Esophagus squamous epithelium (tissue), 4 donors: ENCODE measurements at regions not wholly inside any gene's neighbourhood (a gene's known extent, or its start where the extent isn't known, plus 50 kb on each side); places are given as distances from the start of the nearest gene placed in this dataset.

Experiments
- POLR2A ChIP-seq, 4 donors: fragments of 450-650 bp; IDR thresholded peaks; one replicate each; pipeline ENCODE4 v1.6.1; 2017; ENCODE audit warnings: antibody characterized with exemption in 4 of 4, mild to moderate bottlenecking in 4 of 4, moderate library complexity in 3 of 4
- TF ChIP-seq, protein P1 (sequence below), 6 experiments: fragments of 450-650 bp in 4 of 6; fragments of 200-600 bp in 2 of 6; sonication (generic) in 2 of 6; IDR thresholded peaks; one replicate each; pipeline ENCODE4 v1.5.1; 2016 to 2019; ENCODE audit warnings: antibody characterized with exemption in 6 of 6, mild to moderate bottlenecking in 4 of 6, moderate library complexity in 4 of 6

GRCh38 chr10:31708474-31708873 is 220.2 kb downstream of the ARHGAP12 start:
- TF ChIP-seq, protein P1, sequence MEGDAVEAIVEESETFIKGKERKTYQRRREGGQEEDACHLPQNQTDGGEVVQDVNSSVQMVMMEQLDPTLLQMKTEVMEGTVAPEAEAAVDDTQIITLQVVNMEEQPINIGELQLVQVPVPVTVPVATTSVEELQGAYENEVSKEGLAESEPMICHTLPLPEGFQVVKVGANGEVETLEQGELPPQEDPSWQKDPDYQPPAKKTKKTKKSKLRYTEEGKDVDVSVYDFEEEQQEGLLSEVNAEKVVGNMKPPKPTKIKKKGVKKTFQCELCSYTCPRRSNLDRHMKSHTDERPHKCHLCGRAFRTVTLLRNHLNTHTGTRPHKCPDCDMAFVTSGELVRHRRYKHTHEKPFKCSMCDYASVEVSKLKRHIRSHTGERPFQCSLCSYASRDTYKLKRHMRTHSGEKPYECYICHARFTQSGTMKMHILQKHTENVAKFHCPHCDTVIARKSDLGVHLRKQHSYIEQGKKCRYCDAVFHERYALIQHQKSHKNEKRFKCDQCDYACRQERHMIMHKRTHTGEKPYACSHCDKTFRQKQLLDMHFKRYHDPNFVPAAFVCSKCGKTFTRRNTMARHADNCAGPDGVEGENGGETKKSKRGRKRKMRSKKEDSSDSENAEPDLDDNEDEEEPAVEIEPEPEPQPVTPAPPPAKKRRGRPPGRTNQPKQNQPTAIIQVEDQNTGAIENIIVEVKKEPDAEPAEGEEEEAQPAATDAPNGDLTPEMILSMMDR (IDR thresholded peaks at IDR 0.05) = no peak
- TF ChIP-seq POLR2A (IDR thresholded peaks at IDR 0.05) = no peak
